Heart right ventricle (tissue), 16 donors: ENCODE measurements at regions not wholly inside any gene's neighbourhood (a gene's known extent, or its start where the extent isn't known, plus 50 kb on each side); places are given as distances from the start of the nearest gene placed in this dataset.

Source experiments
- ATAC-seq, 8 donors: fragments of 200-7000 bp; cut with Tn5 transposase; one replicate each; pipeline ENCODE4 v1.9.1; 2020; ENCODE audit warnings: mild to moderate bottlenecking in 8 of 8, moderate library complexity in 8 of 8, moderate number of reproducible peaks in 1 of 8
- DNase-seq, 2 donors: peaks; one replicate each; pipeline ENCODE4 v3.0.0-alpha.2; 2020
- H3K27ac ChIP-seq, 10 donors: fragments of 200-600 bp; sonication (generic) in 2 of 10; one replicate each; pipeline versions ENCODE4 v1.5.0 to v1.8.0; 2020 to 2022; ENCODE audit warnings: mild to moderate bottlenecking in 3 of 10
- H3K27me3 ChIP-seq, 7 donors: fragments of 200-600 bp; one replicate each; pipeline ENCODE4 v1.8.0; 2021 to 2022; ENCODE audit warnings: mild to moderate bottlenecking in 2 of 7
- H3K36me3 ChIP-seq, 9 donors: fragments of 200-600 bp; sonication (generic) in 1 of 9; one replicate each; pipeline versions ENCODE4 v1.5.0 to v1.8.0; 2020 to 2022; ENCODE audit warnings: mild to moderate bottlenecking in 2 of 9
- H3K4me1 ChIP-seq, 9 donors: fragments of 200-600 bp; sonication (generic) in 1 of 9; one replicate each; pipeline versions ENCODE4 v1.5.0 to v1.8.0; 2020 to 2022; ENCODE audit warnings: mild to moderate bottlenecking in 4 of 9
- H3K4me3 ChIP-seq, 10 donors: fragments of 200-600 bp; sonication (generic) in 2 of 10; one replicate each; pipeline versions ENCODE4 v1.5.0 to v1.8.0; 2020 to 2022; ENCODE audit warnings: mild to moderate bottlenecking in 7 of 10, moderate library complexity in 2 of 10
- H3K9me3 ChIP-seq, 11 donors: fragments of 200-600 bp in 10 of 11; sonication (generic) in 2 of 11; one replicate each; pipeline versions ENCODE4 v1.5.0 to v1.8.0; 2013 to 2022; ENCODE audit warnings: mild to moderate bottlenecking in 2 of 11, control low read depth in 1 of 11, moderate library complexity in 1 of 11
- CTCF ChIP-seq, 9 donors: fragments of 200-600 bp; sonication (generic) in 2 of 9; IDR thresholded peaks; one replicate each; pipeline versions ENCODE4 v1.5.0 to v1.8.0; 2021 to 2022; ENCODE audit warnings: antibody characterized with exemption in 9 of 9, mild to moderate bottlenecking in 5 of 9, moderate library complexity in 1 of 9
- WGBS, 2 donors: extraction: QIAGEN DNeasy Blood & Tissue Kit; methylation state at CpG; one replicate each; pipeline ENCODE4 v1.1.7; 2013; ENCODE audit warnings: inconsistent platforms in 1 of 2; 5-methylcytosine and 5-hydroxymethylcytosine counted together
- intact Hi-C, 10 donors: fragments of 100-400 bp; cut with DNase I; formaldehyde crosslinking; loops; one replicate each; pipeline versions ENCODE4 v1.11.1 to v1.14.2; 2022
- donor health status: Arrhythmogenic right ventricular cardiomyopathy.
- donor health status: ischemic (EF 13 %, LVEDD 7.1; RV severe dilation, severe dysfunction).
- donor health status: healthy with polysubstance abuse.
- donor health status: DM: no; HTN: yes; CAD: no.
- donor health status: DM: no; HTN: no; CAD: no.
- donor health status: ischemic (EF 25% LVEDD 6.9; RV normal size, moderate dysfunction).
- donor health status: ischemic (EF 25% LVEDD 5.7; RV mildly dilated, moderate dysfunction).
- donor health status: healthy.
- donor health status: DM: yes; HTN: yes; CAD: no.
- donor health status: Ischemic cardiomyopathy.
- donor health status: ischemic (EF 35%, LVEDD 5.7; RV mildly dilated, moderate dysfunction).
- donor health status: nonischemic (EF 11% LVEDD 7.7; RV severe dilation, severe dysfunction).
- donor health status: DM: yes; HTN: yes; CAD: no.
- donor health status: PGD.
- donor health status: ischemic (EF 29% LVEDD 5.4; RV normal size, mild dysfunction).
- donor health status: nonischemic (EF 23%, LVEDD 6.1; RV moderate dilation, normal function).

- DNase-seq = no peak
Observed at GRCh38 chr7:138307633-138308032, 152.4 kb upstream of the TRIM24 start.

GRCh38 chr7:138308136-138308535, 151.9 kb upstream of the TRIM24 start:
- WGBS, 2 donors = 88 to 93% methylated on average over 1 of the region's 1 CpG
- intact Hi-C loops = no loop called here
- H3K27ac ChIP-seq = no peak overlapping the region
- no peak overlapping the region for H3K4me3 ChIP-seq
- H3K9me3 ChIP-seq = peaks cover 0 to 27% (median 0%) of the 10 kb centered on the region in 11 donors
- TF ChIP-seq CTCF (IDR thresholded peaks at IDR 0.05) = no peak
- no peaks in the 10 kb centered on the region for H3K4me1 ChIP-seq
- no peaks in the 10 kb centered on the region for H3K36me3 ChIP-seq
- DNase-seq (no peak), ATAC-seq (no peak)
- H3K27me3 ChIP-seq = no peaks in the 10 kb centered on the region

More at GRCh38 chr7:138307633-138308032, 152.4 kb upstream of the TRIM24 start:
- TF ChIP-seq CTCF (IDR thresholded peaks at IDR 0.05) = no peak
- no peak for ATAC-seq
- no peaks in the 10 kb centered on the region for H3K27me3 ChIP-seq
- no peaks in the 10 kb centered on the region for H3K36me3 ChIP-seq
- H3K4me3 ChIP-seq = no peak overlapping the region
- H3K27ac ChIP-seq = no peak overlapping the region
- WGBS, 2 donors = 78 to 80% methylated on average over 3 of the region's 3 CpGs
- H3K9me3 ChIP-seq = peaks cover 0 to 27% (median 0%) of the 10 kb centered on the region in 11 donors
- no peaks in the 10 kb centered on the region for H3K4me1 ChIP-seq
- intact Hi-C loops = no loop called here

- ATAC-seq (no peak), DNase-seq (no peak)
- H3K9me3 ChIP-seq = peaks cover 0 to 20% (median 0%) of the 10 kb centered on the region in 11 donors
- intact Hi-C loops = no loop called here
- no peak overlapping the region for H3K27ac ChIP-seq
- H3K27me3 ChIP-seq = no peaks in the 10 kb centered on the region
- TF ChIP-seq CTCF (IDR thresholded peaks at IDR 0.05) = no peak
- H3K36me3 ChIP-seq = no peaks in the 10 kb centered on the region
- H3K4me3 ChIP-seq = no peak overlapping the region
- WGBS, 2 donors = 91 to 94% methylated on average over 2 of the region's 2 CpGs
- H3K4me1 ChIP-seq = no peaks in the 10 kb centered on the region
Observed at GRCh38 chr7:138309186-138309585, 150.9 kb upstream of the TRIM24 start.

GRCh38 chr7:138313829-138314178, 146.3 kb upstream of the TRIM24 start:
- no peaks in the 10 kb centered on the region for H3K36me3 ChIP-seq
- 86 to 89% methylated on average over 2 of the region's 2 CpGs for WGBS, 2 donors
- intact Hi-C loops = no loop called here
- H3K27me3 ChIP-seq = no peaks in the 10 kb centered on the region
- no peak for DNase-seq
- TF ChIP-seq CTCF (IDR thresholded peaks at IDR 0.05) = no peak
- H3K4me1 ChIP-seq = no peaks in the 10 kb centered on the region
- H3K4me3 ChIP-seq = no peak overlapping the region
- H3K9me3 ChIP-seq = peaks cover 0 to 17% (median 0%) of the 10 kb centered on the region in 11 donors
- no peak overlapping the region for H3K27ac ChIP-seq
- ATAC-seq = no peak
